GM23248 (cell line): ENCODE measurements at regions not wholly inside any gene's neighbourhood (a gene's known extent, or its start where the extent isn't known, plus 50 kb on each side); places are given as distances from the start of the nearest gene placed in this dataset.

Source experiments
- DNase-seq: peaks from one replicate; pipeline ENCODE4 v3.0.0-alpha.2; 2015
- H2AFZ ChIP-seq: fragments of 200-600 bp; sonication (generic); 2 replicates; pipeline ENCODE4 v1.6.1; 2016; ENCODE audit warnings: antibody characterized with exemption
- H3F3A ChIP-seq: fragments of 200-600 bp; sonication (generic); 2 replicates; pipeline ENCODE4 v1.6.1; 2016; ENCODE audit warnings: mild to moderate bottlenecking, antibody characterized with exemption, mixed run types; ENCODE audit not compliant: insufficient read depth
- H3K27ac ChIP-seq: fragments of 200-600 bp; sonication (generic); 2 replicates; pipeline ENCODE4 v1.5.1; 2016; ENCODE audit warnings: mild to moderate bottlenecking
- H3K27me3 ChIP-seq: fragments of 200-600 bp; sonication (generic); replicated peaks from 2 replicates; pipeline ENCODE4 v1.6.1; 2016; ENCODE audit warnings: mild to moderate bottlenecking; ENCODE audit not compliant: insufficient read depth
- H3K36me3 ChIP-seq: fragments of 200-600 bp; sonication (generic); 2 replicates; pipeline ENCODE4 v1.6.1; 2016; ENCODE audit warnings: low read depth, mild to moderate bottlenecking
- H3K4me1 ChIP-seq: fragments of 200-600 bp; sonication (generic); 2 replicates; pipeline ENCODE4 v1.6.1; 2016; ENCODE audit warnings: mild to moderate bottlenecking; ENCODE audit not compliant: insufficient read depth
- H3K4me2 ChIP-seq: fragments of 200-600 bp; sonication (generic); one replicate; pipeline ENCODE4 v1.6.1; 2016; ENCODE audit warnings: mild to moderate bottlenecking; ENCODE audit not compliant: unreplicated experiment
- H3K4me3 ChIP-seq: fragments of 200-600 bp; sonication (generic); 2 replicates; pipeline ENCODE4 v1.5.1; 2016; ENCODE audit warnings: mild to moderate bottlenecking
- H3K79me2 ChIP-seq: fragments of 200-600 bp; sonication (generic); 2 replicates; pipeline ENCODE4 v1.6.1; 2016; ENCODE audit warnings: mild to moderate bottlenecking; ENCODE audit not compliant: insufficient read depth
- H3K9ac ChIP-seq: fragments of 200-600 bp; sonication (generic); 2 replicates; pipeline ENCODE4 v1.6.1; 2016; ENCODE audit warnings: mild to moderate bottlenecking
- H3K9me2 ChIP-seq: fragments of 200-600 bp; sonication (generic); 2 replicates; pipeline ENCODE4 v1.6.1; 2016; ENCODE audit warnings: mixed run types, mild to moderate bottlenecking, moderate library complexity; ENCODE audit not compliant: insufficient read depth
- H3K9me3 ChIP-seq: fragments of 200-600 bp; sonication (generic); one replicate; pipeline ENCODE4 v1.6.1; 2017; ENCODE audit warnings: low read depth
- H4K20me1 ChIP-seq: fragments of 200-600 bp; sonication (generic); 2 replicates; pipeline ENCODE4 v1.6.0; 2016; ENCODE audit not compliant: insufficient read depth
- EZH2 ChIP-seq: fragments of 200-600 bp; sonication (generic); IDR thresholded peaks from 2 replicates; pipeline ENCODE4 v1.6.1; 2018; ENCODE audit warnings: antibody characterized with exemption, mild to moderate bottlenecking; ENCODE audit not compliant: insufficient read depth, poor library complexity, severe bottlenecking
- EZH2phosphoT487 ChIP-seq: fragments of 200-600 bp; sonication (generic); IDR thresholded peaks from 2 replicates; pipeline ENCODE4 v1.6.1; 2018; ENCODE audit warnings: antibody characterized with exemption, moderate library complexity, mild to moderate bottlenecking, low read depth; ENCODE audit not compliant: insufficient read depth
- WGBS, 2 experiments: methylation state at CpG; one replicate each; pipeline ENCODE4 v1.1.6; 2015 to 2017; ENCODE audit warnings: low lambda C conversion rate in 2 of 2, low coverage in 1 of 2; ENCODE audit errors: missing lambda C conversion rate in 2 of 2; 5-methylcytosine and 5-hydroxymethylcytosine counted together
- in situ Hi-C: fragments of 300-500 bp; cut with MboI; formaldehyde crosslinking; loops from 2 replicates; pipeline ENCODE4 v1.15.0; 2020

- in situ Hi-C loops: no loop called here
- TF ChIP-seq EZH2 (no peak), EZH2phosphoT487 (no peak)
- Histone ChIP-seq H3K27ac (no peak overlapping the region), H3K36me3 (no peaks in the 10 kb centered on the region), H3F3A (no peaks in the 10 kb centered on the region), H3K79me2 (no peaks in the 10 kb centered on the region), H4K20me1 (no peaks in the 10 kb centered on the region), H3K4me1 (no peaks in the 10 kb centered on the region), H3K4me2 (no peak overlapping the region), H3K27me3 (no peaks in the 10 kb centered on the region), H2AFZ (no peak overlapping the region), H3K9me3 (no peaks in the 10 kb centered on the region), H3K9ac (no peak overlapping the region), H3K9me2 (no peaks in the 10 kb centered on the region), H3K4me3 (no peak overlapping the region)
- DNase-seq: no peak
- WGBS, 2 experiments: 34 to 42% methylated on average over 12 of the region's 12 CpGs
Measured at GRCh38 chr19:30119180-30119908, 177.3 kb downstream of the URI1 start.

DNA sequence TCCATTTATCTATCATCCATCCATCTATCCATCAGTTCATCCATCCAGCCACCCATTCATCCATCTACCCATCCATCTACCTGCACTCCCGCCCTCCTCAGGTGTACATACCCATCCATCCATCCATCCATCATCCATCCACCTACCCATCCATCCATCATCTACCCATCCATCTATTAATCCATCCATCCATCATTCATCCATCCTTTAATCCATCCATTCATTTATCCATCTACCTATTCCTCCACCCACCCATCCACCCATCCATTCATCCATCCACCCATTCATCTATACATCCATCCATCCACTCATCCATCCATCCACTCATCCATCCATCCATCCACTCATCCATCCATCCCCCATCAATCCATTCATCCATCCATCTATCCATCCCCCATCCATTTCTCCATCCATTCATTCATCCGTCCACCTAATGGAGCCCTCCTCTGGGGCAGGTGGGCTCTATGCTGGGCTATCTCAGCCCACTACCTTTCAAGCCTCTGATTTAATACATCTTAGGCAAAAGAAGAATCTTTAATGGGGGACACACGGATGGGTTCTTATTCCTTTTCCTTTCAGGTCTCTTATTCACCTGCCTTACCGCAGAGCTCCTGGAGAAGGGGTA lies 178.9 kb downstream of the URI1 start:
- no peaks in the 10 kb centered on the region for H3K36me3 ChIP-seq
- no peaks in the 10 kb centered on the region for H3K4me1 ChIP-seq
- H3K9me2 ChIP-seq: no peaks in the 10 kb centered on the region
- no peak overlapping the region for H2AFZ ChIP-seq
- in situ Hi-C loops: no loop called here
- no peaks in the 10 kb centered on the region for H3K27me3 ChIP-seq
- H3K9me3 ChIP-seq: no peaks in the 10 kb centered on the region
- no peak for DNase-seq
- H3K9ac ChIP-seq: no peak overlapping the region
- H3K4me3 ChIP-seq: no peak overlapping the region
- no peaks in the 10 kb centered on the region for H3F3A ChIP-seq
- H3K79me2 ChIP-seq: no peaks in the 10 kb centered on the region
- no peak overlapping the region for H3K27ac ChIP-seq
- no peak for TF ChIP-seq EZH2phosphoT487
- TF ChIP-seq EZH2: no peak
- H3K4me2 ChIP-seq: no peak overlapping the region
- WGBS, 2 experiments: 48 to 53% methylated on average over 4 of the region's 4 CpGs
- no peaks in the 10 kb centered on the region for H4K20me1 ChIP-seq

DNA sequence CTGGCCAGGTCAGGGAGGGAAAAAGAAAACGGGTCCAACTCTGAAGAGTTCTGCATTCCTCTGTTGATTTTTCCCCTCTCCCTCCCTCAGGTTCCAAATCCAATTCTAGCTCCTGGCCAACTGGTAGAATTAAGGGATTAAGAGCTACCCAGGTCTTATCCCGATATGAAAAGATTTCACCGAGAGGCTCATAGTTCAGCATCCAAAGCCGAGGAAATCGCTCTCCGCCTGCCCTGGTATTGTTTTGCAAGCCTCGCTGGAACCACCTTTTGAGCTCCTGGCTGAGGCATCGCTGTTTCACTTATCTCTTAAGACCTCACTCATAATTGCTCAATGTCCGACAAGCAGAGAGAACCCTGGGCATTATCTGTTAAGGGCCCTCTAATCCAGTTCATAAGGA lies 180.4 kb downstream of the URI1 start:
- H3K27me3 ChIP-seq: no peaks in the 10 kb centered on the region
- H3K4me1 ChIP-seq: no peaks in the 10 kb centered on the region
- DNase-seq: no peak
- no peaks in the 10 kb centered on the region for H4K20me1 ChIP-seq
- no peak overlapping the region for H3K4me3 ChIP-seq
- H3K4me2 ChIP-seq: no peak overlapping the region
- WGBS, 2 experiments: 58 to 62% methylated on average over 9 of the region's 9 CpGs
- H3K79me2 ChIP-seq: no peaks in the 10 kb centered on the region
- no peak overlapping the region for H2AFZ ChIP-seq
- H3K27ac ChIP-seq: no peak overlapping the region
- H3K36me3 ChIP-seq: no peaks in the 10 kb centered on the region
- no peaks in the 10 kb centered on the region for H3K9me2 ChIP-seq
- H3K9ac ChIP-seq: no peak overlapping the region
- in situ Hi-C loops: no loop called here
- TF ChIP-seq EZH2phosphoT487 (no peak), EZH2 (no peak)
- no peaks in the 10 kb centered on the region for H3F3A ChIP-seq
- H3K9me3 ChIP-seq: no peaks in the 10 kb centered on the region

DNA sequence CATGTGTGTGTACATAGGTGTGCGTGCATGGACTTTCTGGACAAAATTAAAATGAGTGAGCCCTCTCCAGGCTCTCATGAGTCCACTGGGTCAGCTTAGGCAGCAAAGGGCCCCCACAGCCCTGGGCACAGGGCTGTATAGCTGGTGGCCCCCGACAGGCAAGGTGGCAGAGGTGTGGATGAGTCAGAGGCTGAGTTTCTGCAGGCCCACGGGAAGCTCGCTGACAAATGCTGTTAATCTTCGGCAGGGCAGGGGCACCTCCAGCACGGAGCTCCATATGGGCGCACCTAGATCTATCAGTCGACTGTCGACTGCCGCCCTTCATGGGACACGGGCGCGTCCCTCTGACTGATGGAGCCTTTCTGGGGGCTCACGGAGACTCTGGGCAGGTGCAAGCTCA lies 181.1 kb downstream of the URI1 start:
- Histone ChIP-seq H3K4me3 (no peak overlapping the region), H3K79me2 (no peaks in the 10 kb centered on the region), H3K36me3 (no peaks in the 10 kb centered on the region), H3K4me2 (no peak overlapping the region), H3K9me3 (no peaks in the 10 kb centered on the region), H4K20me1 (no peaks in the 10 kb centered on the region), H3K27ac (no peak overlapping the region), H3K4me1 (no peaks in the 10 kb centered on the region), H3K27me3 (no peaks in the 10 kb centered on the region), H2AFZ (no peak overlapping the region), H3K9me2 (no peaks in the 10 kb centered on the region), H3K9ac (no peak overlapping the region), H3F3A (no peaks in the 10 kb centered on the region)
- no peak for TF ChIP-seq EZH2phosphoT487
- TF ChIP-seq EZH2: no peak
- in situ Hi-C loops: no loop called here
- WGBS, 2 experiments: 62 to 79% methylated on average over 14 of the region's 14 CpGs
- no peak for DNase-seq
